Muscle of arm (tissue), 1 donor: ENCODE measurements at regions not wholly inside any gene's neighbourhood (a gene's known extent, or its start where the extent isn't known, plus 50 kb on each side); places are given as distances from the start of the nearest gene placed in this dataset.

Source experiments
- DNase-seq: peaks from one replicate; pipeline ENCODE4 v3.0.0-alpha.2; 2013

DNA sequence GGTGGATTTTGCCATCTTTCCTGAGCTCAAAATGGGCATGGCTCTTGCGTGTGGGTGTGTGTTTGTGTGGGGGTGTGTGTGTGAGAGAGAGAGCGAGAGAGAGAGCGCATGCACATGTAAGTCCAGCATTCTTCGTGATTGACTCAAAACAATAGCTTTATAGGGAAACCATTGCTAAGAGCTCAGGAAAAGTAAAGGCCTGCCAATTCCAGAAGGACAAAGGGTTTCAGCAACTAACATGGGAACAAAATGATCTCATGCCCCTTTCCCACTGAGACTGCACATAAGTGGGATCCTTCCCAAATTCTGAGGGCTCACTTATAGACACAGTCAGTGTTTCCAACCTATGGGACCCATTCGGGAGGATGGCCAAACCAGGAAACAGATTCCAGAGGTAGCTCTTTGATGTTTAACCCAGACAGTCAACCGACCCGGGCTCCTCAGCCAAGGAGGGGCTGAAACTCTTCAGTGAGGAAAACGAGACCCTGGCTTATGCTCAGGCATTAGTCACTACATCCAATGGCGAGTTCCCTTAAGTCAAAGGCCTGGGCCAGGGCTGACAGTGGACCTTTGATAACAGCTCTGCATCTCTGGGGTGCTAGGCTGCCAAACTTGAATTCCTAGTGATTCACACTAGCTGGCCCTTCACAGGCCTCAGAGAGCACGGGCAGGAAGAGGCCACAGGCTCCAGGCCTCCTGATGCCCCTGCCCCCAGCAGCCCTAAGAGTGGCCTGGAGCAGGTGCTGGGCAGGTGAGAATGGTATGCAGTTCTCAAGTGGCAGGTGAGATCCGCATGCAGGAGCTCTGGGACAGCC lies 305.0 kb upstream of the C2CD4B start:
- peak; percentile 65 for DNase-seq

DNA sequence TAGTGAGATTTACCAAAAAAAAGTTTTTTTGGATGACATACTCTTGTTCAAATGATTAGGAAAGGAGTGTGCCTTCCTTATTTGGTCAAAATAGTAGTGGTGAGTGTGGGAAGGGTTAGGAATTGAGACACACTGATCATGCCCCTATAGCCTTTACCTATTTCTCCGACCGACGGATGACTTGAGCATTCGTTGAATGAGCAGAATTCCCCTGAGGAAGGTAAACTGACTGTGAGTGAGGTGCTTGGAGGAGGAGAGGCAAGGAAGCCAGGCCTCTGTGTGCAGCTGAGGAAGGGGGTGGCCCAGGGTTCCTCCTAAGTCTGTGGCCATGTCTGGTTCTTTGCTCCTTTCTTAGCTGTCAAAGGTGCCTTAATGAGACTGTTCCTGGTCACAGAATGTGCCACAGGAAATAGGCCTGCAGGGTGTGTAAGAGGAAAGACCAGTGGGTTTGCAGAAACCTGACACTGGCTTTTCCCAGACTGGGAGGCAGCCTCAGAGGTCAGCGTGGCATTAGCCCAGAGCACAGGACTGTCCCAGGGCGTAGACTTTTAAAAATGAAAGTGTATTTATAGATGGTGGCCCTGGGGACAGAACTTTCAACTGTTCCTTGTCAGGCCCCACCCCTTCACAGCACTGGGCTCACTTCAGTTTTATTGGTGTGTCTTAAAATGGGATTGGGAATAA lies 307.7 kb upstream of the C2CD4B start:
- no peak for DNase-seq

DNA sequence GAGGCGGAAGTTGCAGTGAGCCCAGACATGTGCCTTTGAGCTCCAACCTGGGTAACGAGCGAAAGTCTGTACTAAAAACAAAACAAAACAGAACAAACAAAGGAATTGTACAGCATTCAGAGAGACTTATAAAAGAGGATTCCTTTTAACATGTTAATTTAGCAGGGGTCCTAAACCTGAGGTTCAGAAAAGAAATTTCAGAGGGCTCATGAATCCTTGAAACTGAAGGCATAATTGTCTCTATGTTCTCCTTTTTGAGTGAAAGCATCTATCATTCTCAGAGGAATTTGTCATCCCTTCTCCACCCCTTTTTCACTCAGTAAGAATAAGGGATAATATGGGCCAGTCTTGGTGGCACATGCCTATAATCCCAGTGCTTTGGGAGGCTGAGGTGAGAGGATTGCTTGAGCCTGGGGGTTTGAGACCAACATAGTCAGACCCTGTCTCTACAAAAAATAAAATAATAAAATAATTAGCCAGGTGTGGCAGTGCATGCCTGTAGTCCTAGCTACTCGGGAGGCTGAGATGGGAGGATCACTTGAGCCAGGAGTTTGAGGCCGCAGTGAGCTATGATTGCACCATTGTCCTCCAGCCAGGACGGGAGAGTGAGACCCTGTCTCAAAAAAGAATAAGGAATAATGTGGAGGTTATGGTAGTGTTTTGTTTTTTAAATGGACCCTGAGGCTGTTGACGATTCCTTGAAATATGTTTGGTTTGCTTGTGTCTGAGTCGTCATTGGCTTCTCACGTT lies 309.1 kb upstream of the C2CD4B start:
- no peak for DNase-seq

DNA sequence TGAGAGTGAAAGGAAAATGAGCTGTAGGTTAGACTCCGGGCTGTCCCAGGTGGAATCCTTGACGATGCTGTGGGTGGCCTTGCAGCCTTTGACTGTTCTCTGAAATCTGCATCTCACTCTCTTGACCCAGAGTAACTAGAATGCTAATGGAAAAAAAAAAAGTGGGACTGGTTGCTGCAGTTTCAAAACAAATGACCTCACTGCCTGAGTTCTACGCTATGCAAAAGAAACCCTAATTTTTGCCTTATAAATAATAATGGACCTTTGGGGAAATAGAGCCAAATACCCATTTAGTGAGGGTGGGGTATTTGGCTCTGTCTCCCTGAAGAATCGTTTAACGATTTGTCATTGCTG lies 309.7 kb upstream of the C2CD4B start:
- no peak for DNase-seq

DNA sequence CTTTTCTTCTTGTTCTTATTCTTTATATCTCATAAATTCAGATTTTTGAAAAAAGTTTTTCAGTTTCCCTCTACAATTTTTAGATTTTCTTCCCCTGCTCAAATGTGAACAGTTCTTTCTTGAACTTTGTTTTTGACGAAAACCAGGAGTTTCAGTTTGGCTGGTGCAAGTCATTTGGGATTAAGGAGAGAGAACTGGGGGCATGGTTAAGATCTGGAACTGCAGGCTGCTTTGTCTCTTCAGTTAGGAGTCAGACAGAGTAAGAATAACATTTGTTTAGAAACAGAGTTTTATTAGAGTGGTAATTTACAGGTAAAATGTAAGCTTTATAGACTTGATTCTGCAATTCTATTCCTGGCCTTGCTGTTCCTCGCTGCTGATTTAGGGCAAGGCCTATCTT lies 310.5 kb upstream of the C2CD4B start:
- DNase-seq = no peak

DNA sequence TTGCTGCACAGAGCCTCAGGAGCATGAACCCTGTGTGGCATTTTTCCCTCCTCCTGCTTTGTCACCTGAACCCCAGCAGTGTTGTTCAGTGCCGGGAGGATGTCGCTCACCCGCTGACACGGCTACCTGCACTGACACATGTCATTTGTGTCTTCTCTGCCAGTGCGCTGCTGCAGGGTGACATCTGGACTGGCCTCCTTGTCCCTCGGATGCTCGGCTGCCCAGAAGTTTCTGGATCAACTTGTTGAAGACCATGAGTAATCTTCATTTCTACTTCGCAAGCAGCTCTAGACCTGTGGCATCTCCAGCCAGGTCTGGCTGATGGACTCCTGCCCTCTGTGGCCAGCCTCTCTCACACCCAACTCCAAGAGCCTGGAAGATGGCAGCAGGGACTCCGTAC lies 311.1 kb upstream of the C2CD4B start:
- no peak for DNase-seq

DNA sequence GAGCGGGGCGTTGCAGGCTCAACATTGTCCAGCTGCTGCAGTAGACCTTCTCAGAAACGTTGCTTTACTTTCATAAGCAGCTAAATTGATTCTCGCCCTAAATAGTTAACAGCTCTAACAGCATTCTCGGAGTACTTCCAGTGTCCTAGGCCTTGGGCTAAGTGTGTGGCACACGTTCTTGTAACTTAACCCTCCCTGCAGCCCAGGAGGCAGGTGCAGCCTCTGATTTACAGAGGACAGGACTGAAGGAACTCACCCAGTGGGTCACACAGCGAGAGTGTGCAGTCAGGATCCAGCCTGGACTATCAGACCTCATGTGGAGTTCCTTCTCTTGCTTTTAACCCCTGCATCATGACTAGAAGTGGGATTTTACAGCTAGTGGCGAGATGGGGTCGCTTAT lies 312.8 kb upstream of the C2CD4B start:
- no peak for DNase-seq

DNA sequence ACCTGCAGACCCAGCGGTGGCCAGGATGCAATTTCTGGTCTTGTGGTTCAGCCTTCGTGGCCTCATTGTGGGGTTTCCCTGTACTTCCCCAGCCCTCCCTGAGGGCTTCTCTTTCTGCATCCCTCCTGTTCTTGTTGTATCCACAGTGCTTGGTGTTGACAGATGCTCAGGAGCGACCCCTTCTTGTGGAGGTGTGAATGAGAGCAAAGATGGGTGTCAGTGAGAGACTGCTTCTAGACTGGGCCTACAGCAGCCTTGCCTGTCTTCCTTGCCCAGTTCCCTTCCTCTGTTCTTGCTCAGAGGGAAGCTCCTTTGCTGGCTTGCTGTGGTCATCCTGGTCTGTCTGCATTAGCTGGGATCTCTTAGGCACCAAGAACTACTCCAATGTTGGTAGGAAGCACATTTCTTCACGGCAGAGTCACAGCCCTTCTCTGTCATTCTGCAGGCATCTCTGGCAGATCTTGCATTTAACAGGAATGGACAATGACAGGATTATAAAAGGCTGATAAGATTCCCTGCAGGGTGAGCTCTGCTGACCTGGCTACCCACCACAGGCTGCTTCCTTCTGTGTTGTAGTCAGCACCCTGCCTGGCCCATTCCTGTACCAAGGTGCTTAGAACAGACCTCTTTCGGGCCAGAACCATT lies 317.8 kb upstream of the C2CD4B start:
- no peak for DNase-seq

DNA sequence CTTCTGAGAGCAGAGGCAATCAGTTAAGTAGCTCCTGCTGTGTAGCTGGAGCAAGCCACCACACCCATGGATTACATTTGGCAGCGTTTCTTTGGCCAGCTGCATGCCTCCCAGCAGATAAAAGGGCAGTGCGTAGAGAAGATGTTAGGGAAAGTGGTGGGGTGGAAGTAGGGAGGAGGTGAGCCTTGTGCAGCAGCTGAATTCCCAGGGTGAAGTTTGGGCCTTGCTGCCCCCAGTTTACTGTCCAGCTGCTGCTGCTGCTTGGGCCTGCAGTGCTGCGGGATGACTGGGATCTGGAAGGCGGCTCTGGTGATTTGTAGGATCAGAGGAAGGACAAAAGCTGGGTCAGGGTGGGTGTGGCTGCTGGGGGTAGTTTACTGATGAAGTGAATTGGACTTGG lies 318.7 kb upstream of the C2CD4B start:
- no peak for DNase-seq

DNA sequence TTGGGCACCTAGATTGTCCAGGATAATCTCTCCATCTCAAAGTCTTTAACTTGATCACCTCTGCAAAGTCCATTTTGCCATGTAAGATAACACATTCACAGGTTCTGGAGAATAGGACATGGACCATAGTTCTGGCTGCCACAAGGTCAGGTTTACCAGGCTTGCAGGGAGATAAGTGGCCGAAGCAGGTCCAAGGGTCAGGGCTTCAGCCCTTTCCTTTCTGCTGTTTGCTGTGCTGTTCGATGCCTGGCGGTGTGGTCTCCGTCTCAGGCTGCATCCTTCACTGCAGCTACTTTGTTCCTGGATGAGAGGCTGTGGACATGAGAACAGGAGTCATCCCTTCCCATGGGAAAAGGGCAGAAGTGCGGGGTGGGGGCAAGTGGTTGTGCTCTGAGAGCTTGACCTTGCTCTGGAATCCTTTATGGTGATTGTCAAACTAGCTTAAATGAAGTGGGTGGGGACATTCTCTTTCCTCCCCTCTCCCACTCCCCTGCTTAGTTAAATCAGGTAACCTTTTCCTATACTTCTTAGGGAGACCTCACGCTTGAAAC lies 320.2 kb upstream of the C2CD4B start:
- DNase-seq = no peak

DNA sequence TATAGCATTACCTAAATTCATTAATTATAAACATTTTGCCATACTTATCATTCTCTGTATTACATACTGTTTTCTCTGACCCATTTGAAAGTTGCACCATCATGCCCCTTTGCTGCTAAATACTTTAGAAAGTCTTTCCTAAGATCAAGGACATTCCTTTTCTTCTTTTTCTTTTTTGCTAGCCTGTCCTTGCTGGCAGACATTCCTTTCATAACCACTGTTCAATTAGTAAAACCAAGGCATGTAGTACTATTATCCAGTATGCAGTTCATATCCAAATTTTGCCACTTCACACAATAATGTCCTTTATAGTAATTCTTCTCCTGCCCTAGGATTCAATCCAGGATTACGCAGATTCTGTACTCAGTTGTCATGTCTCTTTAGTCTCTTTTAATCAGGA lies 321.0 kb upstream of the C2CD4B start:
- no peak for DNase-seq

DNA sequence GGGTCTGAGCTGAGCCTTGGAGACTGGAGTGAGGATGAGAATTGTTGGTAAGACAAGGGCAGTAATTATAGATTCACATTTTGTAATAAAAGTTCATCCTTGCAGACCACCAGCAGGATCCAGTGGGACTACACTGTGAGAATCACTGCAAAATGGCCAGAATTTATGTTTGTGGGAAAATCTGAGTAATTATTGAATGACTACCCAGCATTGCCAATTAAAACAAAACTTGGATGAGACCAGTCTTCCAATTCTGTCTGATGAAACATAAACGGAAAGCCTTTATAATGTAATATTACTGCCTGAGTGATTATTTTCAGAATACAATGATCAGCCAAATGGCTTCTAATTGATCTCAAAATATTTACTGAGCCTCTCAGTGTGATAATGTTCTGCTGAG lies 323.3 kb upstream of the C2CD4B start:
- DNase-seq = no peak

DNA sequence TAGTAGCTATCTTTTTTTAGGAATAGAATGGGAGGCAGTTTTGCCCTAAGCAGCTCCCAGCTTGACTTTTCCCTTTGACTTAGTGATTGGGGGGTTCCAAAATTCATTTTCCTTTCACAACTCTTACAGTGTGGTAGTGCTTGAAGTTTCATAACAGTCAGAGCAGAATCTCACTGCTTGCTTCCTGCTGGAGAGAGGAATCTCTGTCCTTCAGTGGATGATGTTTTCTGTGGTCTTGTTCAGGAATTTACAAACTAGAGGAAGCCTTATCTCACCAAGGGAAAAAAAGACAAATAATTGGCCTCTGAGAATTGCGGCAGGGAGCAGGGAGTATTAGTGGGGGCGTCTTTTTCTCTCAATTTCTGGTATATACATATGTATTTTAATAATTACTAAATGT lies 326.6 kb upstream of the C2CD4B start:
- no peak for DNase-seq

DNA sequence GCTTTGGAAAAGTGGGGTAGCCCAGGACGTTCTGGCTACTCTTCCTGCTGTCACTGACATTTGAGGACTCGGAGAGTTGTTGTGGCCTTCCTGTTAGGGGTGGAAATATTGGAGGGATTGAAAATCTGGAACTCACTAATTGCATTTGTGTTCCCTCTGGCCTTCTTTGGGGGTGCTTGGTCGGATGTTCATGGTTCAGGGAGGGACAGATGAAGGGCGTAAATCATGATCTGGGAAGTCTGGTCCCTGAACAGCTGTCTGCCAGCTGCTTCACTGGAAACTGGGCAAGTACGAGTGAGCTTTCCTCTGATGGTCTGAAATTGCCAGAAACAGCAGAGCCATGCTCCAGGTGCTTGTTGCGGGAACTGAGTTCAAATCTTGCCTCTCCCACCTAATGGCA lies 327.8 kb upstream of the C2CD4B start:
- DNase-seq = peak; percentile 61

DNA sequence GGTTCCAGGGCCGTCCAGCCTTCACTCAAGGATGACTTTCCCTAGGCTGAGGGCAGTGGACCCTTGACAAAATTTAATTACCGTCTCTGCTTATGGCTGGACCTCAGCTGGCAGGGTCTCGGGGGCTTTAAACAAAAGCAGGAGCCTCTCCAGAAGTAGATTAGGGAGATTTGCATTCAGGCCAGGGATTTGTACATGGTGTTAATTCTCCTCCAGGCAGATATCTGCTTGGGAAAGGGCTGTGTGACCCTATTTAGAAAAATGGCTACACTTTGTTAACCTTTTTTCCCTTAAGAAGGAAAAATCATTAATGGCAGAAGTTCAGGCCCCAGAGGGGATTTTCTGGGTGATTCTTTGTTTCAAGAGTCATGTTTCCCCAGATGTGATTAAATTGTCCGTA lies 329.1 kb upstream of the C2CD4B start:
- DNase-seq = no peak

DNA sequence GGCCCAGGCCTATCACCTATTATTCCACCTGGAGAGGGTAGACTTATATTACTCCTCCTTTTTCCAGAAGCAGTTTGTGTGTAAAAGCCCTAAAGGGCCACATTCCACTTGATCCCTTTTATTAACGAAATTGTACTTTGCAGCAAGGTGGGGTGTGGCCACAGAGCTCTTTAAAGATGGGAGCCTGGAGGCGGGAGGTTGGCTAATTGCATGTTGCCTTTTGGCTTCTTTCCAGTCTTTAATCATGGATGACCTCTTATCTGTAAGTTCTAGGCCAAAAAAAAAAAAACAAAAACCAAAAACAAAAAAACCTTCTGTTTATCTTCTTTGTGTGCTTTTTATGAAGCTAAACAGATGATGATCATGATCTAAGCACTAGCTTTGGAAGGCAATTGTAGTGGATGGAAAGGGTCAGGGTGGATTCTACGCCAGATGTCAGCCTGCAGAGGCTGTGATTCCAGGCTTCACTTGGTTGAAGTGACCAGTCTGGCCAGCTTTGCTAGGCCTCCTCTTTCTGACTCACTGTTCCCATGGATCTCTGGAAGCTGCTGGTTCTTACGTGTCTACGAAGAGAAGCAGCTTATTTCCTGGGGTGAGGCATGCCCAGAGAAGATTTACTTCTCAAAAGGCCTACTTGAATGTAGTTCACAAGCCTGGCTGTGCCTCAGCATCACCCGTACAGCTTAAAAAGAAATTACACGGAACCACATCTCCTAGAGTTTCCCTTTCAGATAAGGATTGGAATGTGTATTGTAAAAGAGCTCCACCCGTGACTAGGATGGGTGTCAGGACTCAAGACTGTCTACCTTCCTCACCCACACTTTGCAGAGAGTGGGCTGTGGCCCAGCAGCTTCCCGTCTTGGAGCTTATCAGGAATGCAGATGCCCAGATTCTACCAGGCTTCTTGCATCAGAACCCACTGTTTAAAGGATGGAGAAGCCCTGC lies 330.9 kb upstream of the C2CD4B start:
- DNase-seq = no peak

DNA sequence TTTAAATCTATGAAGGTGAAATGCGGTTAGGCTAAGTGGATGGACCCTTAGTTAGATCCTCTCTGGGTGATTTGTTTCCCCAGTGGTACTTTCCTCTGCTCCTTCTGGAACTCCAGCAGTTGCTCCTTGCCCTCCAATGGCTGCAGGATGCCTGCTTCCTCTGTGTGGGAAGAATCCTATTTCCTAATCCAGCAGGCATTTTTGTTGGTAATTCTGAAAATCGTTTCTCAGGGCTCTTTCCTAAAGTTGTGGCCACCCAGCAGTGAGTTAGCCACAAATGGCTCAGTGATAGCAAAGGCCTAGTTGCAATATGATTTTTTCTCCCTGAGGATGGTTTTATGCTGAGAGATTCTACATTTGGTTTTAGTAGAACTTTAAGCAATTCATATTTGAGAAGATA lies 332.3 kb upstream of the C2CD4B start:
- no peak for DNase-seq

DNA sequence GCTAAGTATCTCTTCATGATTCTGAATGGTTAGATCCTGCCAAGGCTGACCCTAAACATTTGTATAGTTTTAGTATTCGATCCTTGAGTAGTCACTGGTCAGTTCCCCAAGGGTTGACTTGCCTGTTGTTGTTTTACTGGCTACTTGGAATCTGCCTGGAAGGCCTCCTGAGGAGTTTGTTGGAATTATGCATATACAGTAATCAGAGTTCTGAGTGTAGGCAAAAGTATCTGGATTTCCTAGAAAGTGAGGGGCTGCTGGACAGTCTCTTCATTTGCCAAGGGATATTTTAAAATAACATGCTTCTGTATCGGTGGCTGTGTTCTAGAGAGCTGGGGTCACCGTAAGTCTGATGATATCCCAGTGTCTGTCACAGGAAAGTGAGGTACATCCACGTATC lies 333.2 kb upstream of the C2CD4B start:
- DNase-seq = no peak

DNA sequence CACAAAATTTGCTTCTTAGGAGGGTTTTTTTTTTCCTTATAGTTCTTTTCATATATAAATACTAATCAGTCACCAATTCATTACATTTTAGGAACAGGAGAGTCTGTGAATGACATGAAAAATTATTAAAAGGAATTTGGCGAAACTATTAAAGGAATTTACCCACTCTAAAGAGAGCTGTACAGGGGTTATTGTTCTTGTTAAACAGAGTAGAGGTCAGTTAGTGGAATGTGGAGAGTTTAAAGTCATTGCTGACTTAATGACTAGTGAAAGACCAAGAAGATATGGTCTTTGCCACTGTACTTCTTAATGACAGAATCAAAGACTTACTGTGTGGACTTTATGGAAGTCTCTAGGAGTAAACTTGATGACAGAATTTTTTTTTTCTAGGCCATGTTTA lies 333.6 kb upstream of the C2CD4B start:
- DNase-seq = no peak

DNA sequence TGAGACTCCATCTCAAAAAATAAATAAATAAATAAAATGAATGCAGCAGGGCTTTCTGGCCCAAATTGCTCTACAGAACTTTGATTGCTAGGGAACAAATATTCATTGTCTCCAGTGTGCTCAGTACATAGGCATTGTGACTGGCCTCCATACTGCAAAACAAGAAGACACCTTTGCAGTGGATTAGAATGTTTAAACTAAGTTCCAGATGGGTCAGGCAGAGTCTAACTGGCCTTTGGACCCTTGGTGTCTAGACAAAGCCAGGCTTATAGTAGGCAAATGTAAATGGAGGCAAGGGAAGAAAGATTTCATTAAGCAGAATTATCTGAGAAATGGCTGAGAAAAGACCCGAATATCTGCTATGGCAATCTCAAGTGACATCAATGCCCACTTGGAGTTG lies 335.2 kb upstream of the C2CD4B start:
- DNase-seq = no peak

DNA sequence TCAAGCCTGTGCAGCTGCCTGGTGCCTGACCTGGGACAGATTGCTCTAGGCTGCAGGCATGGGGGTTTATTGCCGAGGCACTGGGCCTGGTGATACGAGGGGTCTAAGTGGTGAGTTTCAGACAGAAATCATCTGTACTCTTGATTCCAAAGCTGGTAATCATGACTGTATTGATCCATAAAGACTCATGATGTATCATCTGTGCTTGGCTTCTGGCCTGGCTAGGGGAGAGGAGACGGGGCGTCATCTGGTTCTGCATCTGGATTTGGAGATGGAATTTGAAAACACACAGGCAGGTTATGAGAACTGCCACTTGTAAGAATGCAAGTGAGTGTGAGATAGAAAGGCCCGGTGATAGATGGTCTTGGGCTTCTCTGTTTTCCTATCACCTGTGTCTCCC lies 337.4 kb upstream of the C2CD4B start:
- DNase-seq = no peak
